ENCODE measurements at regions not wholly inside any gene's neighbourhood (a gene's known extent, or its start where the extent isn't known, plus 50 kb on each side); places are given as distances from the start of the nearest gene placed in this dataset.

DNA sequence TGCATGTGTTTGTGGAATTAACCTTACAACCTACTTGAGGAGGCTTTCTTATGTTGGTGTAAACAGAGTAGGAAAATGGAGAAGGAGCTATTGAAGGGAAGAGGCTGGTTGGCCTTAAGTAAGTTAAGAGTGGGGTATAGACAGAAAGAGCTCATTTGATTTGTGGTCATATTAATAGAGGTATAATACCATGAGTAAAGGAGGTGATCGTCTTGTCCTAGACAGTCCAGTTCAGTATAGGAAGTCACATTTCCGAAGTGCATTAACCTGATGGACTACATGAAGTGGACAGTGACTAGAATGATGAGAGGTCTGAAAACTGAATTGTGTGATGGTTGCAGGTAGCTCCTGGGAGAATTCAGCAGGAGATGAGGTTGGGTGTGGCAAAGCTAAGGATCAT, 215.4 kb upstream of the ZC3H12A start:
- TF ChIP-seq CTCF (IDR thresholded peaks at IDR 0.05) (no peak), POLR2A (IDR thresholded peaks at IDR 0.05) (no peak)

Data from body of pancreas (tissue), 4 donors.